HG02884 (cell line): ENCODE measurements at regions not wholly inside any gene's neighbourhood (a gene's known extent, or its start where the extent isn't known, plus 50 kb on each side); places are given as distances from the start of the nearest gene placed in this dataset.

Experiments
- ATAC-seq: cut with Tn5 transposase; IDR thresholded peaks from one replicate; pipeline ENCODE4 v1.9.1; 2021; ENCODE audit warnings: mild to moderate bottlenecking, moderate library complexity; ENCODE audit not compliant: unreplicated experiment

- ATAC-seq = no peak
Measured at GRCh38 chr2:144943293-144943941, 423.5 kb upstream of the ZEB2 start.

GRCh38 chr2:144942516-144943256, 422.8 kb upstream of the ZEB2 start:
- ATAC-seq = no peak

- no peak for ATAC-seq
Measured at GRCh38 chr2:144941743-144942488, 422.0 kb upstream of the ZEB2 start.

- no peak for ATAC-seq
Measured at GRCh38 chr2:144939590-144939989, 419.7 kb upstream of the ZEB2 start.

GRCh38 chr2:144937910-144938709, 418.2 kb upstream of the ZEB2 start:
- ATAC-seq = no peak

GRCh38 chr2:144937066-144937465, 417.1 kb upstream of the ZEB2 start:
- no peak for ATAC-seq

GRCh38 chr2:144936442-144936841, 416.5 kb upstream of the ZEB2 start:
- ATAC-seq = no peak

- no peak for ATAC-seq
Measured at GRCh38 chr2:144935736-144936135, 415.8 kb upstream of the ZEB2 start.

GRCh38 chr2:144935191-144935590, 415.3 kb upstream of the ZEB2 start:
- ATAC-seq = no peak

- no peak for ATAC-seq
Measured at GRCh38 chr2:144931960-144932359, 412.0 kb upstream of the ZEB2 start.

GRCh38 chr2:144931480-144931879, 411.6 kb upstream of the ZEB2 start:
- ATAC-seq = no peak

- no peak for ATAC-seq
Measured at GRCh38 chr2:144927429-144927828, 407.5 kb upstream of the ZEB2 start.

- ATAC-seq = no peak
Measured at GRCh38 chr2:144925886-144926285, 406.0 kb upstream of the ZEB2 start.

- ATAC-seq = no peak
Measured at GRCh38 chr2:144924827-144925226, 404.9 kb upstream of the ZEB2 start.

GRCh38 chr2:144922519-144922918, 402.6 kb upstream of the ZEB2 start:
- no peak for ATAC-seq

GRCh38 chr2:144920755-144921530, 401.0 kb upstream of the ZEB2 start:
- no peak for ATAC-seq

GRCh38 chr2:144914622-144915318, 394.9 kb upstream of the ZEB2 start:
- no peak for ATAC-seq

GRCh38 chr2:144914113-144914512, 394.2 kb upstream of the ZEB2 start:
- no peak for ATAC-seq

- ATAC-seq = no peak
Measured at GRCh38 chr2:144912206-144912605, 392.3 kb upstream of the ZEB2 start.

- no peak for ATAC-seq
Measured at GRCh38 chr2:144905956-144906355, 386.0 kb upstream of the ZEB2 start.
